Activated gamma-delta T cell treated with Interleukin-2 at 50 U/mL for 16 hours (primary cell): ENCODE measurements at regions not wholly inside any gene's neighbourhood (a gene's known extent, or its start where the extent isn't known, plus 50 kb on each side); places are given as distances from the start of the nearest gene placed in this dataset.
"Not testable (repeated sequence)": the region's sequence is repeated elsewhere in the genome, so short reads cannot be mapped to it uniquely, and the experiment has no call there.

Source experiments
- DNase-seq: peaks from one replicate; pipeline ENCODE4 v3.0.0-alpha.2; 2020

DNA sequence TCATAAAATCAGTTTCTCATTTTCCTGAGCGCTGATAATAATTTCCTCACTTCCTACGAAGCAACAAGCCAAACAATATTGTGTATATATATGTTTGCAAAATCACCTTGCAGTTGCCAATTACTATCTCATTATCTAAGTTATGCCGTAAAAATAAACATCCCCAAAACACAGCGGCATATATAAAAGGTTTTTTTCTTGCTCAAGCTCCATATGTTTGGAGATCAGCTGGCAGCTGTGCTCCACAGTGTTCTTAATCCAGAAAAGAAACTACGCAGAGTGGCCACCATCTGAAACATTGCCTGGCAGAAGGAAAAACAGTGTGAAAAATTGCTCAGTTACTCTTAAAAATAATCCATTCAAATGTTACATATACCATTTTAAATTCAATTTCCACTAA, 951.4 kb downstream of the PLOD2 start:
- DNase-seq = no peak

DNA sequence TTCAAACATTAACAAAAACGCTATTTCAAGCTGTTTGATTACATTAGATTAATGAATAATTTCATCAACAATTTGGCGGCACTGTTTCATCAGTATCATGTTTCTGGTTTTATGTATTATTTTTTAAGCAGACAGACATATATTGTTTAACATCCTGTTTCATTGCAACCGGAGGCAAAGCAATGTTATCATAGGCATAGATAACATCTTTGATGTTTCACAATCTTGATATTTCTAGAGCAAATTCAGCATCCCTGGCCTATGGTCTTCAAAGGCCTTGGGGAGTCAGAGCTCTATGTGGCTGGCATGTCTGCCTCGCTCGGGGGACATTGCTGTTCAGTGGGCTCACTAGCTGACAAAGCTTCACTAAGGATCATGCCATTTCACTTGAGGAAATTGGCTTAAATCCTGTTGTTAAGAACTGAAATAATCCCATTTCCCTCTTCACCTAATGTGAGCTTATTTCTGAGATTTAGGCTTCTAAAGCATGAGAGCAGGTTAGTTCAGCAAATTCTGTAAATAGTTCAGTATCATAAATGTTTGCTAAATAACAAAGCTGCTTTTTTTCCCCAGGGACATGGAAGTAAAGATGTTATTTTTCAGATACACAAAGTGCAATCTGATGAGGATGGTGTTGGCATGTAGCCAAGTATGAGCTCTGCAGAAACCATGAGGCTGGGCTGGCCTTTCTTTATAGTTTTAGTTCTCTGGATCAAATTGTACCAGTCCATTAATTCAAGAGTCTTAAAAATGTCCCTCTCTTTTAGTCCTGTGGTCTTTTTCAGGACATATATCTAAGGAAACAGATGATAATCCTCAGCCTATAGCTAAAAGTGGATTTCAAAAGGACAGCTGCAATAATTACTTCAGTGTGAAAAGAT, 941.4 kb downstream of the PLOD2 start:
- no peak for DNase-seq

DNA sequence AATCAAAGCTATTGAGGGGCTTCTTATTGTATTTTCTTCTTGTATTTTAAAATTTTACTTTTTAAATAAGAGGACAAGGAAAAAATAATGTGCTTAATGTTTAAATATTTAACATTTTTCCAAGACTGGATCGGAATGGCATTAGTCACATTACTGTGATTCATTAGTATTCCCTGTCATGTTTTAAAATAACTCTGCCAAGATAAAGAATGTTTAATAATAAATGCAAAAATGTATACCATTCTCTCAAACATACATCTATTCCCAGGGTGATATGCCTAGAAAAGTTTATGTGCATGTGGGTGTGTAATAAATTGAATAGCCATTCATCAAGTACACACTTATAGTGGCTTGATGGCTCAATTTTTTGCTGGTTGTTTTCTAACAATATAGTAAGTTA, 936.1 kb downstream of the PLOD2 start:
- no peak for DNase-seq

DNA sequence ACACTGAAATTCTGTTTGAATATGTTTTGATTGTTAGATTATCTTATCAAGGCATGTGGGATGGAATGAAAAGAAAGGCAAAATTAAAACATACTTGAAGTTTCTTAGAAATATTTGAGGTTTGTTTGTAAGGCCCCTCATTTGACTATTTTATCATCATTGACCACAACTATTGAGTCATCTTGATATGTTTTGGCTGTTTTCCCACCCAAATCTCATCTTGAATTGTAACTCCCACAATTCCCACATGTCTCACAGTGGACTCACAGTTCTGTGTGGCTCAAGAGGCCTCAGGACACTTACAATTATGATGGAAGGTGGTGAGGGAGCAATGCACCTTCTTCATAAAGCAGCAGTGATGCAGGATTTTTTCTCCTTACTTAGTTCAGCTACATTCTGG, 917.1 kb downstream of the PLOD2 start:
- DNase-seq = no peak

DNA sequence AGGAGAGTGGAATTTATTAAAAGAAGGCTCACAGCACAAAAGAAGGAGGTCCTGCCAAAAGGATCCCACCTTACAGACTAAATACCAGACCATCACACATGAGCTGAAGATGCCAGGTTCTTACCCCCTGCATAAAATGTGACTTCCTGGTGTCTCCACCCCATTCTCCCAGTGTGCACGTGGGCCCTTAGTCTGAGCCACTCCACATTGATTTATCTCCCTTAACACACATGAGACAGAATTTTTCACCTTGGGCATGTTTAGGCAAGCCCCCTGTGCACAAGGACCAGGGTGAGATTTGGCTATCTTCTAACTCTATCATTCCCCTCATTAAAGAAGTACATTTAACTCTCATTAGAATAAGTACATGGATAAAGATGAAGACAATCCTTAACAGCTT, 916.7 kb downstream of the PLOD2 start:
- DNase-seq = no peak

DNA sequence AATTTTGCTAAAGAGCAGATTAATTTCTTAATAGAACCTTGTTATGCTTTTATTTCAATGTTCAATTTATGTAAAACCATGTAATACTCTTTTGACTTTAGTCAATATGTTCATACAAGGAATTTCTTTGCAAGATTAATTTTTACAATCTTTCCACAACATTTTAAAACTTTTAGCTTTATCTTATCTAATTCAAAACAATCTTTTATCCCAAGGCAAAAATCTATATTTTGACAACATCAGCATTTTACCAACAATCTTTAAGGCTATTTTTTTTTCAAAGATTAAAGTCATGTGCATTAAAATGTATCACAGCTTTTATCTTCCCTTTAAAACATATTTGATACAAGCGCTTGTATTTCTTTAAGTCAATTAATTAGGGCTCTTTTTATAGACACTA, 914.7 kb downstream of the PLOD2 start:
- DNase-seq = no peak

DNA sequence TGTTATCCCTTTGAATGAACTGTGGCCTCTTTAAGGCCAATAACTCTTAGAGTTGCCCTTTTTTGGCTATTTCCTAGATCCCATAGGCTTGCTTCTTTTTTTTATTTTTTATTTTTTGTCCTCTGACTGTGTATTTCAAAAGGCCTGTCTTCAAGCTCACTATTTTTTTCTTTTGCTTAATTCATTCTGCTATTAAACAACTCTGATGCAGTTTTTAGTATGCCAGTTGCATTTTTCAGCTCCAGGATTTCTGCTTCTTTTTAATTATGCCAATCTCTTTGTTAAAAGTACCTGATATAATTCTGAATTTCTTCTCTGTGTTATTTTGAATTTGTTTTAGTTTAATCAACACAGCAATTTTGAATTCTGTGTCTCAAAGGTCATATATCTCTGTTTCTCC, 912.1 kb downstream of the PLOD2 start:
- no peak for DNase-seq

DNA sequence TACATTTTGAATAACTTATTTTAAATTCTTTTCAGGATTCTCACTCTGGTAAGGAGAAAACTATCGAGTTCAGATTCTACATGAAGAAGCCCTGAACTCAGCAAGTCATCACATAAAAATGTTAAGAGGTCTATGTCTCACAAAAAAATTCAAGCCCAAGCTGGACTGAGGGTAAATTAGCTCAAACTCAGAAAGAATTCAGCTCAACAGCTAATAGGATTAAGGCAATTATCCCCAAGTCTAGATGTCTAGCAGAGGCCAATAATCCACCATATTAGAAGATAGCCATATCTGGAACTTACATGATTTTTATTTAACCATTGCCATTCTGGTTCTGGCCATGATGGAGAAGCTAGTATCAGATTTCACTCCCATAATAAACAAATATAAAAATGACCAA, 909.7 kb downstream of the PLOD2 start:
- no peak for DNase-seq

DNA sequence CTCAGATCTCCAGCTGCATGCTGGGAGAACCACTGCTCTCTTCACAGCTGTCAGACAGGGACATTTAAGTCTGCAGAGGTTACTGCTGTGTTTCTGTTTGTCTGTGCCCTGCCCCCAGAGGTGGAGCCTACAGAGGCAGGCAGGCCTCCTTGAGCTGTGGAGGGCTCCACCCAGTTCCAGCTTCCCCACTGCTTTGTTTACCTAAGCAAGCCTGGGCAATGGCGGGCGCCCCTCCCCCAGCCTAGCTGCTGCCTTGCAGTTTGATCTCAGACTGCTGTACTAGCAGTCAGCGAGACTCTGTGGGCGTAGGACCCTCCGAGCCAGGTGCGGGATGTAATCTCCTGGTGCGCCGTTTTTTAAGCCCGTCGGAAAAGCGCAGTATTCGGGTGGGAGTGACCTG, 903.0 kb downstream of the PLOD2 start:
- not testable (repeated sequence) for DNase-seq

DNA sequence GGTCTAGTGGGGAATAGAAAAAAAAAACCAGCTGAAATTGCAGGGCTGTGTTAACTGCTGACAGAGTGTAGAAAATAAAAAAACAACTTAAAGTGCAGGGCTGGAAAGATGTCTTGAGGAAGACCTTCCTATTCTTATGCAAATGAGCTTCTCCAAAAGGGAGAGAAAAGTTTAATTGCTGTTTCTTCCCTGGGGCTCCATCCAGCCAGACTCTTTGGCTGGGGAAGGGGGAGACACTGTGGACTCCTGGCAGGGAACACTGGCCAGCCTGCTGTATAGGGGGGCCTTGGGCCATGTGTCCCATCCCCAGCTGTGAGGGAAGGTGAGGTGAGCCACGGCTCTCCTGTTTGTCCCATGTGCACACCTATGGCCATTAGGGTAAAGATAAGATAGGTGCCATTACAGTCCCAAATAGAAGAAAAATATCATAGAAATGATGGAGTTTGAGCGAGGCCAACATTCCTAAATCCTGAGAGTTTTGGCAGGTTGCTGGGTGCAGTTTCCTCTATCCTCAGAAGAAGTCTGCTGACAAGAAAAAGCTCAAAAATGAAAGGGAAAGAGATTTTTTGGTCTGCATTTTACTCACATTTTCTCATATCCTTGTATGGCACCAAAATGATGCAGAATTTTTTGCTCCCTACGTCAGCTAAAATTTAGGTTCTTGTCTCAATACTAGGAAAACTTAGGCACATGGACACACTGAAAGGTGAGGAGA, 901.7 kb downstream of the PLOD2 start:
- no peak for DNase-seq

DNA sequence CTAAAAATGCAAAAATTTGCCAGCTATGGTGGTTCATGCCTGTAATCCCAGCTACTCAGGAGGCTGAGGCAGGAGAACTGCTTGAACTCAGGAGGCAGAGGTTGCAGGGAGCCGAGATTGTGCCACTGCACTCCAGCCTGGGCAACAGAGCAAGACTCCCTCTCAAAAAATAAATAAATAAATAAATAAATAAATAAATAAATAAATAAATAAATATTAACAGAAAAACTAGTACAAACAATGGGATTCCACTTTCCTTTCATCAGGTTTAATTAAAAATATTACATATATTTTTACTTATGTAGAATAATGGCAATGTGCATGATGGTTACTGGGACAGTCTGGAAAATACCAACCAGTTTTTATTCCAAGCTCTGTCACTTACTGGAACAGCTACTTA, 897.5 kb downstream of the PLOD2 start:
- not testable (repeated sequence) for DNase-seq

DNA sequence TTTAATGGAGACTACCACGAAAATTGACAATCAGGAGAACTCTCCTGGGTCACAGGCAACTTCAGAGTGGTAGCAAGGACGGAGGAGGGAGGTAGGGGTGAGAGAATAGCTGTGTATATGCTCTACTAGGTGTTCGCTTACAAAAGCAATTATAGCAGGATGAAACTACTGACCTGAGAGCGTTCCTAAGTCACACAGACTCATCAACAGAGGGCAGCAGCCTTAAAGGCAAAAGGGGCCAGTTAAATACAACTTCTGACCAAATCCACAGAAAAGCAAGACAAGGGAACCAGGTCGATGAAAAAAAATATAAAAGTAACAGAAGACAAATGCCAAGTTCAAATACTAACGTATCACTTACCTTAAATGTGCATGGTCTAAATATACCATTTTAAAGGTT, 894.6 kb downstream of the PLOD2 start:
- DNase-seq = no peak

DNA sequence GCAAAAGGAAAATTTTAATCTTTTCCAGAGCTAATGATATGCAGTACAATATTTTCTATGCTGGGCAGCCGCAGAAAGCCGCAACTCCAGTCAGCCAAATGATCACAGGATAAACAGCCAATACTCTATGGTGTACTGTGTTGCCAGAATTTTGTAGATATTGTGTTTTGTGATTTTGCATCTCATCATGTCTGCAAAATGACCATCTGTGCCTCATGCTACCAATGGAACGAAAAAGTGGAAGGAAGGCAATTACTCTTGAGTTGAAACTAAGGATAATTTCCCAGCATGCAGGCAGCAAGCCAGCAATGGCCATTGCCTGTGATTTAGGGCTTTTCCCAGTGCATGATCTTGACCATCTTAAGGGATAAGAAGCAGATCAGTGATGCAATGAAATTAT, 891.9 kb downstream of the PLOD2 start:
- no peak for DNase-seq

DNA sequence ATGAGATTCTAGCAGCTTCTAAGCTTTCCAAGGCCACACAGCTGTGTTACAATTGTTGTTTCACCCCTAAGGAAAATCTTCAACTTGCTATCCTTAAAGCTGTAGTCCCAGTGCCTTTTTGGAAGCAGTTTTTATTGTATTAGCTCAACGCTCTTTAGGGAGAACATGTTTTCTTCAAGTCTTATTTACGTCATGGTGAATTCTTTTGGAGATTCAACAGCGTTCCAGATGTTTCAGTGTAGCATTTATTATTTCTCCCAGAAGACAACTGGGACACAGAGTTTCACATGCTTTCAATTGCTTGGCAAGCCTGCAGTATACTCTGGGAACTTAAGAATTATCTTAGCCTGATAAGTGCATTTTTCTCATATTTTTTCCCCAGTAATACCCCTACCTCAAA, 888.3 kb downstream of the PLOD2 start:
- DNase-seq = no peak

DNA sequence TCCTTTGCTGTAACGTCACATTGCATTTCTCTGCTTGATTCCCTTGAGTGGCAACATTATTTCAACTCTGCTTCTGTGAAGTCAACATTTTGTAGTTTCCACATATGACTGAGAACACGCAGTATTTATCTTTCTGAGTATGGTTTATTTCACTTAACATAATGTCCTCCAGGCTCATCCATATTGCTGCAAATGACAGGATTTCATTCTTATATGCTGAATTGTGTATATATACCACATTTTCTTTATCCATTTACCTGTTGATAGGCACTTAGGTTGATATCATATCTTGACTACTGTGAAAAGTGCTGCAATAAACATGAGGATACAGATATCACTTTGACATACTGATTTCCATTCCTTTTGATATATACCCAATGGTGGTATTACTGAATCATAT, 878.5 kb downstream of the PLOD2 start:
- DNase-seq = no peak

DNA sequence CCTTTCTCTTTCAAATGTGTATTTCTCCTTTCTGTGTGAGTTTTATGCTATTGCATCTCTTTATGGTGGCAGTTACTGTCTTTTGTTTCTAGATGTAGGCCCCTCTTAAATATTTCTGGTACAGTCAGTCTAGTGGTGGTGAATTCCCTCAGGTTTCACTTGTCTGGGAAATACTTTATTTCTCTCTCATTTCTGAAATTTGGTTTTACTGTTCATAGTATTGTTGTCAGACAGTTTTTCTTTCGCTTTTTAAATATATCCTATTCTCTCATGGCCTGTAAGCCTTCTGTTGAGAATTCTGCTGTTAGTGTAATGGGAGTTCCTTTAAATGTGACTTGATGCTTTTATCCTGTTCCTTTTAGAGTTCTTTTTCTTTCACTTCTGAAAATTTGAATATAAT, 874.0 kb downstream of the PLOD2 start:
- DNase-seq = no peak

DNA sequence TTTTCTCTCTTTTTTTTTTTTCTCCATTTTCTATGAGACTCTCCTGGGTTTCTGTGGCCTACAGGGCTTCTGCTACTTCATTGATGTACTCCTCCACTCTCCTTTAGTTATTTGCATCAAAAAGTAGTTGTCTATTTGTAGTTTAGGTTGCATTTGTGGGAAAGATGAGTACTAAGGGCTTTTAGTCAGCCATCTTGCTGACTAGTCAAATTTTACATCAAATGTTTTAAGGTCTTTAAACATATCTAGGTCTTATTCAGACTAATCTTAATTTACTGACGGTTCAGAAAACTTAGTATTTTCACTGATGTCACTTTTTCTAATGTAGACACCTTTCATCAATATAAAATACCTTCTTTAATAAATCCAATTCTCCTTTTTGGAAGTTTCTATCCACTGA, 871.0 kb downstream of the PLOD2 start:
- no peak for DNase-seq

DNA sequence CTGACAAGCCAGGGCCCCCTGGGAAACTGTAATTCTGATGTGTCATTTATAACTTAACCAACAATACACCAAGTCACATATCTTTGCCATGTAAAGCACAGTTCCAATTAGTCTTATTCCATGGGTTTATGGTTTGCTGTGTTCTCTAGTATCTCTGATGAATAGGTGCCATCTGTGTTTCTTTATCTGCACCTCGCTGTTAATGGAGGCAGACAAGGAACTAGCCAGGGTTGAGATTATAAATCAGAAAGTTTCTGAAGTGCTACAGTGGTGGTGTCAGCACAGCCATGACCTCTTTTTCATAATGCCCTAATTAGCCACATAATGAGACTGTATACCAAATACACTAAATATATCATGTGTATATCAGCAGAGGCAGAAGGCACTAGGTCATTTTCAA, 866.4 kb downstream of the PLOD2 start:
- no peak for DNase-seq

DNA sequence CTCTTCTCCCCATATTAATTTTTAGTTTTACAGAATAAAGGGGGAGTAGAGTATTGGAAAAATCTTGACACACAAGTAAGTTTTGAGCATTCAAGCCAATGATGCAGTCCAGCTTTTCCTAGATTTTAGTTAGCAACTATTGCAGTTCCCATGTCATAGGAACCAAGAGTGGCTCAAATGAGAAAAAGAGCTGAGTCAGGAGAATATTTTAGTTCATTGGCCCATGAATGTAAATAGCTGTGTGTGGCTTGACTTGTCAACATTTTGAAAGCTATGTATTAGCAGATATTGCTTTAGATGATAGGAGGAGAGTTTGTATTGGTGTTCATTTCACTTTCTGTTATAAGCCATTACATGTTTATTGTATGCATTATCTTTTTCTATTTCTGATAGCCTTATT, 853.7 kb downstream of the PLOD2 start:
- DNase-seq = no peak

DNA sequence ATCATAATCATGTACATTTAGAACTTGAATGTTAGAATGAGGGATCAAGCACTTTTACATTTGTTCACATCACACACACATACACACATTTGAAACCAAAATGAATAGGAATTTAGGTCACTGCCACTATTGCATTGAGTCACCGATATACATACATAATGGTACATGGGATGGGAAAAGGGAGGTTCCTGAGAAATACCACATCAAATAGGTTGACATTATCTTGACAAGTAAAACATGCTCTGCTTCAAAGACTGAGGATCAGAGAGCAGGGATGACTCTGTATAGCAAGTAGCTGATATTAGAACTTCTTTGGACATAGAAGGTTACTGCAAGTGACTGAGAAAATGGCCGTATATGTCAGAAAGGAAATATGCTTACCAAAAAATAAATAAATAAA, 847.2 kb downstream of the PLOD2 start:
- no peak for DNase-seq

DNA sequence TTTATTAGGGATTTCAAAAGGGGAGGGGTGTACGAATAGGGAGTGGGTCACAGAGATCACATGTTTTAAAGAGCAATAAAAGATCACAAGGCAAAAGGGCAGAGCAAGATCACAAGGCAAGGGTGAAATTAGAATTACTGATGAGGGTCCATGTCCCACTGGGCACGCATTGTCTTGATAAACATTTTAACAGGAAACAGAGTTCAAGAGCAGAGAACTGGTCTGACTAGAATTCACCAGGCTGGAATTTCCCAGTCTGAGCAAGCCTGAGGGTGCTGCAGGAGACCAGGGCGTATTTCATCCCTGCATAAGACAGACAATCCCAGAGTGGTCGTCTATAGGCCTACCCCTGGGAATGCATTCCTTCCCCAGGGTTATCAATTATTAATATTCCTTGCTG, 844.7 kb downstream of the PLOD2 start:
- DNase-seq = not testable (repeated sequence)

DNA sequence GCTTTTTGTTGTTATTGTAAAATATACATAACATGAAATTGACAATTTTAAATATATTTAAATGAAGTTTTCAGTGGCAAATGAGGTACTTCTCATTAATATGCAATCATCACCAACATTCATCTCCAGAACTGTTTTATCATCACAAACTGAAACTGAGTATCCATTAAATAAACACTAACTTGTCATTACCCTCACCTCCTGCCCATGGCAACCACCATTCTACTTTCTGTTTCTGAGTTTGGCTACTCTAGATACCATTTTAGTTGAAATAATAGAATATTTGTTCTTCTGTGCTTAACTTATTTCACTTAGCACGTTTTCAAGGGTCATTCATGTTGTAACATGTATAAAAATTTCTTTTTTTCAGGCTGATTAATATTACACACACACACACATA, 834.3 kb downstream of the PLOD2 start:
- no peak for DNase-seq

DNA sequence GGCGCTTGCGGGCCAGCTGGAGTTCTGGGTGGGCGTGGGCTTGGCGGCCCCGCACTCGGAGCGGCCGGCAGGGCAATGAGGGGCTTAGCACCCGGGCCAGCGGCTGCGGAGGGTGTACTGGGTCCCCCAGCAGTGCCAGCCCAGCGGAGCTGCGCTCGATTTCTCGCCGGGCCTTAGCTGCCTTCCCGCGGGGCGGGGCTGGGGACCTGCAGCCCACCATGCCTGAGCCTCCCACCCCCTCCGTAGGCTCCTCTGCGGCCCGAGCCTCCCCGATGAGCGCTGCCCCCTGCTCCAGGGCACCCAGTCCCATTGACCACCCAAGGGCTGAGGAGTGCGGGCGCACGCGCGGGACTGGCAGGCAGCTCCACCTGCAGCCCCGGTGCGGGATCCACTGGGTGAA, 827.6 kb downstream of the PLOD2 start:
- DNase-seq = not testable (repeated sequence)

DNA sequence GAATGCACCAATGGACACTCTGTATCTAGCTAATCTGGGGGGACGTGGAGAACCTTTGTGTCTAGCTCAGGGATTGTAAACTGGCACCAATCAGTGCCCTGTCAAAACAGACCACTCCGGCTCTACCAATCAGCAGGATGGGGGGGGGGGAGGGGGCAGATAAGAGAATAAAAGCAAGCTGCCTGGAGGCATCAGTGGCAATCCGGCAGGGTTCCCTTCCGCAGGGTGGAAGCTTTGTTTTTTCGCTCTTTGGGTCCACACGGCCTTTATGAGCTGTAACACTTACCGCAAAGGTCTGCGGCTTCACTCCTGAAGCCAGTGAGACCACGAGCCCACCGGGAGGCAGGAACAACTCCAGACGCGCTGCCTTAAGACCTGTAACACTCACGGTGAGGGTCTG, 827.1 kb downstream of the PLOD2 start:
- no peak for DNase-seq

DNA sequence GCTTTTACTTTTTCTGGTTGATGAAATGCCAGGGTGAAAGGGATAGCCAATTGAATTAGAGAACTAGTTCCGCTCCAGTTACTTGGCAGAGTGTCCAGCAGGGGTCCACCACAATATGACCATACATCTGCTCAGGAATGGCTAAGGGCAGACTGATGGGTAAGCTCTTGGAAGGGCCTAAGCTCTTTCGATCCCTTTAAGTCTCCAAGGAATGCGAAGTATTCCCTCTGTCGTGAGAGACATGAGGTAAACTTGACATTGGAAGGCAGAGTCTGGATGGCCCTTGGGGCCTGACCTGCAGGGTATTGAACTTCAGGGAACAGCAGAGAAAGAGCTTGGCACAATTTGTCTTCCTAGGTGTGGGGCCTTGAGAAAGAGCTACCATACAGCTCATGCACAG, 805.8 kb downstream of the PLOD2 start:
- no peak for DNase-seq
